ENCODE measurements at regions not wholly inside any gene's neighbourhood (a gene's known extent, or its start where the extent isn't known, plus 50 kb on each side); places are given as distances from the start of the nearest gene placed in this dataset.
A peak's percentile ranks its signal among the peaks of the same experiment; 100 is the strongest.

DNA sequence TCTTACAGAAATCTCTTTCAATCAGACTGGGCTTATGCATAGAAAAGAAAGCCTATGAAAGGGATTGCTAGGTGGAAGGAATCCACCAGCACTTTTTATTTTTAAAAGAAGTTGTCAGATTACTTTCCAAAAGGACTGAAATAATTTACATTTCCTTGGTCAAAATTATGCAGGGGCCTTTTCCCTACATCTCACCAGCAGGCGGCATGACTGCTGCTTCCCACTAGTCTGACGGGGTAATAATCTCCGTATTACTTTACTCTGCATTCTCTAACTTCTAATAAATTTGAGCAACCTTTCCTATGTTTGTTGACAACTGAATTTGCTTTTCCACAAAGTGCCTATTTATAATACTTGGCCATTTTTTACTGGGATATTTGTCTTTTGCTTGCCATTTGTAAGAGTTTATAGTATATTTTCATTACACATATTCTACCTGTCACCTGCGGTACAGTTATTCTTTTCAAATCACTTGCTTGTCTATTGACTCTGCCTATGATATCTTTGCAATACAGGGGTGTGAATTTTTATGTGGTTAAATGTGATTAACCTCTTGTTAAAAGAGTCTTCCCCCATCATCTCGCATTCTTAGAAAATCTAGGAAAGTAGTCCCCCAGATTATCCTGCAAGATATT, 51.9 kb upstream of the USP47 start:
- Histone ChIP-seq H3K36me3 (no peaks in the 10 kb centered on the region), H3K27ac (no peak overlapping the region), H3K9me3 (no peaks in the 10 kb centered on the region), H3K4me3 (no peak overlapping the region), H3K4me1 (ENCODE audit: control insufficient read depth in 1 of 2, low read depth in 2 of 2) (no peaks in the 10 kb centered on the region), H3K27me3 (replicated peaks; ENCODE audit: insufficient read depth) (no peaks in the 10 kb centered on the region)
- no peak for DNase-seq (ENCODE audit: low spot score)
- ATAC-seq (ENCODE audit: insufficient number of reproducible peaks, low FRiP score, low read depth), result no peak
- TF ChIP-seq, protein P1, sequence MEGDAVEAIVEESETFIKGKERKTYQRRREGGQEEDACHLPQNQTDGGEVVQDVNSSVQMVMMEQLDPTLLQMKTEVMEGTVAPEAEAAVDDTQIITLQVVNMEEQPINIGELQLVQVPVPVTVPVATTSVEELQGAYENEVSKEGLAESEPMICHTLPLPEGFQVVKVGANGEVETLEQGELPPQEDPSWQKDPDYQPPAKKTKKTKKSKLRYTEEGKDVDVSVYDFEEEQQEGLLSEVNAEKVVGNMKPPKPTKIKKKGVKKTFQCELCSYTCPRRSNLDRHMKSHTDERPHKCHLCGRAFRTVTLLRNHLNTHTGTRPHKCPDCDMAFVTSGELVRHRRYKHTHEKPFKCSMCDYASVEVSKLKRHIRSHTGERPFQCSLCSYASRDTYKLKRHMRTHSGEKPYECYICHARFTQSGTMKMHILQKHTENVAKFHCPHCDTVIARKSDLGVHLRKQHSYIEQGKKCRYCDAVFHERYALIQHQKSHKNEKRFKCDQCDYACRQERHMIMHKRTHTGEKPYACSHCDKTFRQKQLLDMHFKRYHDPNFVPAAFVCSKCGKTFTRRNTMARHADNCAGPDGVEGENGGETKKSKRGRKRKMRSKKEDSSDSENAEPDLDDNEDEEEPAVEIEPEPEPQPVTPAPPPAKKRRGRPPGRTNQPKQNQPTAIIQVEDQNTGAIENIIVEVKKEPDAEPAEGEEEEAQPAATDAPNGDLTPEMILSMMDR (IDR thresholded peaks at IDR 0.05), result peak; percentile 53

GRCh38 chr11:11788063-11788710, 53.6 kb upstream of the USP47 start:
- ATAC-seq (ENCODE audit: insufficient number of reproducible peaks, low FRiP score, low read depth), result no peak
- no peaks in the 10 kb centered on the region for H3K4me1 ChIP-seq (ENCODE audit: control insufficient read depth in 1 of 2, low read depth in 2 of 2)
- no peak for DNase-seq (ENCODE audit: low spot score)
- H3K36me3 ChIP-seq, result no peaks in the 10 kb centered on the region
- no peak overlapping the region for H3K4me3 ChIP-seq
- no peaks in the 10 kb centered on the region for H3K9me3 ChIP-seq
- TF ChIP-seq, protein P1 (IDR thresholded peaks at IDR 0.05), result peak; percentile 7
- H3K27ac ChIP-seq, result no peak overlapping the region
- no peaks in the 10 kb centered on the region for H3K27me3 ChIP-seq (replicated peaks; ENCODE audit: insufficient read depth)

GRCh38 chr11:11787305-11788062, 54.3 kb upstream of the USP47 start:
- ATAC-seq (ENCODE audit: insufficient number of reproducible peaks, low FRiP score, low read depth), result no peak
- DNase-seq (ENCODE audit: low spot score), result peak; percentile 19
- no peaks in the 10 kb centered on the region for H3K27me3 ChIP-seq (replicated peaks; ENCODE audit: insufficient read depth)
- no peak overlapping the region for H3K4me3 ChIP-seq
- H3K36me3 ChIP-seq, result no peaks in the 10 kb centered on the region
- TF ChIP-seq, protein P1 (IDR thresholded peaks at IDR 0.05), result peak; percentile 85
- H3K27ac ChIP-seq, result no peak overlapping the region
- H3K4me1 ChIP-seq (ENCODE audit: control insufficient read depth in 1 of 2, low read depth in 2 of 2), result no peaks in the 10 kb centered on the region
- H3K9me3 ChIP-seq, result no peaks in the 10 kb centered on the region

DNA sequence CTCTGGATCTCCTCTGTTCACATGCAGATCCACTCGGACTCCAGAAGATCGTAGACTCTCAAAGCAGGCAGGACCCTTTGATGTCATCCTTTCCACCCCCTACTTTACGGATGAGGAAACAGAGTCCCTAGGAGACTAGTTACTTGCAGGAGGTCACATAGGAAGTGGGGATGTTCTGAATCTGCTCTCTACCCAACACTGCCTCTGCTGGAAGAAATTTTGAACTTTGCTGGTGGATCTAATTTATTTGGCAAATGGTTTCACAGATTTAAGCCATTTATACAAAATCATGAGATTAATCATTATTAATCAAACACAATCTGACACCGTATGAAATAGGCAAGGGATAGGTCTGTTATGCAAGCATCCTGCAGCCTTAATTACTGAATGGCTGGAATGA, 55.0 kb upstream of the USP47 start:
- Histone ChIP-seq H3K27ac (no peak overlapping the region), H3K4me1 (ENCODE audit: control insufficient read depth in 1 of 2, low read depth in 2 of 2) (no peaks in the 10 kb centered on the region), H3K36me3 (no peaks in the 10 kb centered on the region), H3K9me3 (no peaks in the 10 kb centered on the region), H3K27me3 (replicated peaks; ENCODE audit: insufficient read depth) (no peaks in the 10 kb centered on the region), H3K4me3 (no peak overlapping the region)
- ATAC-seq (ENCODE audit: insufficient number of reproducible peaks, low FRiP score, low read depth), result no peak
- no peak for DNase-seq (ENCODE audit: low spot score)
- TF ChIP-seq, protein P1 (IDR thresholded peaks at IDR 0.05), result peak; percentile 49

DNA sequence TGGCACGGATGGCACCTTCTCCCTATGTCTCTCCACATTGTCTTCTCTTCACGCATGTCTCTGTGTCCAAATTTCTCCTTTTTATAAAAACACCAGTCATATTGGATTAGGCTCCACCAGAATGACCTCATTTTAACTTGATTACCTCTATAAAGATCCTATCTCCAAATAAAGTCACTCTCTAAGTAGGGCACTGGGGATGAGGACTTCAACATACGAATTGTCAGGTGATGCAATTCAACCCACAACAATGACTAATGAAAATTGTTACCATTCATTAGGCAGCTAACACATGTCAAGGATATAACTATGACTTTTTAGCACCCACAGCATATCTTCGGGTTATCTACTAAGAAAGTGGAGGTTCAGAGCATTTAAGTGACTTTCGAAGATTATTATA, 55.5 kb upstream of the USP47 start:
- Histone ChIP-seq H3K27ac (no peak overlapping the region), H3K4me3 (no peak overlapping the region), H3K27me3 (replicated peaks; ENCODE audit: insufficient read depth) (no peaks in the 10 kb centered on the region), H3K4me1 (ENCODE audit: control insufficient read depth in 1 of 2, low read depth in 2 of 2) (no peaks in the 10 kb centered on the region), H3K36me3 (no peaks in the 10 kb centered on the region), H3K9me3 (no peaks in the 10 kb centered on the region)
- ATAC-seq (ENCODE audit: insufficient number of reproducible peaks, low FRiP score, low read depth) (no peak), DNase-seq (ENCODE audit: low spot score) (no peak)
- TF ChIP-seq, protein P1 (IDR thresholded peaks at IDR 0.05), result no peak

All from thoracic aorta (tissue), 2 donors.